Activated CD8-positive, alpha-beta T cell treated with anti-CD3 and anti-CD28 coated beads for 36 hours (primary cell): ENCODE measurements at regions not wholly inside any gene's neighbourhood (a gene's known extent, or its start where the extent isn't known, plus 50 kb on each side); places are given as distances from the start of the nearest gene placed in this dataset.

Experiments used
- ATAC-seq: fragments of 200-7000 bp; cut with Tn5 transposase; one replicate; pipeline ENCODE4 v1.10.0; 2021; ENCODE audit warnings: mild to moderate bottlenecking, moderate library complexity
- CTCF ChIA-PET: fragments of 350-600 bp; sonication (Branson Sonifier 250); formaldehyde crosslinking; loops from one replicate; lab custom pipeline; 2021; ENCODE audit warnings: antibody characterized with exemption; lab: Charles Lee
- POLR2A ChIA-PET: fragments of 350-600 bp; sonication (Branson Sonifier 250); formaldehyde crosslinking; loops from one replicate; lab custom pipeline; 2021; ENCODE audit warnings: antibody characterized with exemption; lab: Charles Lee
- DNase-seq: peaks from one replicate; pipeline ENCODE4 v3.0.0-alpha.2; 2020
- H3K27ac Mint-ChIP-seq: one replicate; pipeline ENCODE4 v1.8.0; 2021; ENCODE audit warnings: mild to moderate bottlenecking, mixed read lengths
- H3K27me3 Mint-ChIP-seq: one replicate; pipeline ENCODE4 v1.8.0; 2021; ENCODE audit warnings: mixed read lengths
- H3K36me3 Mint-ChIP-seq: one replicate; pipeline ENCODE4 v1.8.0; 2021; ENCODE audit warnings: low read depth, mixed read lengths
- H3K4me1 Mint-ChIP-seq: one replicate; pipeline ENCODE4 v1.8.0; 2021; ENCODE audit warnings: low read depth, mixed read lengths
- H3K4me3 Mint-ChIP-seq: one replicate; pipeline ENCODE4 v1.8.0; 2021; ENCODE audit warnings: mild to moderate bottlenecking, moderate library complexity, mixed read lengths
- H3K9me3 Mint-ChIP-seq: one replicate; pipeline ENCODE4 v1.8.0; 2021; ENCODE audit warnings: mixed read lengths
- CTCF ChIP-seq: fragments of 200-600 bp; IDR thresholded peaks from one replicate; pipeline ENCODE4 v1.8.0; 2022; ENCODE audit warnings: antibody characterized with exemption, mild to moderate bottlenecking
- intact Hi-C: fragments of 100-400 bp; cut with micrococcal nuclease; formaldehyde crosslinking; loops from one replicate; pipeline ENCODE4 v1.10.0; 2022

DNA sequence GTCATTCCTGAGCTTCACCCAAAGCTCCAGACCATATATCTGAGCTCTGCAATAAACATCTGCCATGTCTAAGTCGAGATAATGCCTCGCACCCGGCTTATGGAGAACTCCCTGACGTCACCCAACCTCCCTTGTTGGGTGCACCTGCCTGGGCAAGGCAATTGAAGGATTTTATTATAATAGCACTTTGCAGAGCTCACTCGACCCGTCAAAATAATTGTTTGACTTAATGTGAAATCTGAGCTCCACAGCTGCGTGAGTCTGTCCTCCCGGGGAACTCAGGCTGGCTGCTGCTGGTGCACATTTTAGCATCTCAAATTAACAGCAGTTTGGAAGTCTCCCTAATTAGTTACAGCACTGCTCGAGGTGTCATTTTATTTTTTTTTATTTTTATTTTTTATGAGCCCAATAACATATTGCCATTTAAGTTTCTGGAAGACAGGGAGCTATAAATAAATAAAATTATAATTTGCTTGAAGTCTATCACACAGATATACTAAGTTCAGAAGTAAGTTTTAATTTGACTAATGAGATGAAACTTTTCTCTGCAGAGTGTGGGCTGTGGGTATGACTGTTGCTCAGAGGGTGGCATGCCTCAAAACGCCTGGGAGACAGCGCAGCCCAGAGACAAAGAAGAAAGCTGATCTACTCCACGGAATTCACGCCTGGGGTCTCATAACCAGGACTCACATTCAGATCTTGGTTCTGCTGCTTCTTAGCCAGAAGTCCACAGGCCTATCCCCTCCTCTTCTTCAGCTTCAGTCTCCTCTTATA, 401.4 kb upstream of the C16orf82 start:
- TF ChIP-seq CTCF = no peak
- ATAC-seq (peak; percentile 83), DNase-seq (peak; percentile 56)
- intact Hi-C loops = no loop called here
- Mint-ChIP-seq H3K4me1 (peaks cover 31% of the 10 kb centered on the region), H3K27ac (no peak overlapping the region), H3K36me3 (no peaks in the 10 kb centered on the region), H3K27me3 (peaks cover 15% of the 10 kb centered on the region), H3K4me3 (no peak overlapping the region), H3K9me3 (peaks cover 7% of the 10 kb centered on the region)
- POLR2A ChIA-PET = interaction anchor here (1.1 kb wide), 1 partner anchor 11 kb away, joined by 6 read pairs; no protein-coding TSS in a partner anchor
- CTCF ChIA-PET = interaction anchor here (1.2 to 2.1 kb wide), 4 partner anchors 10 to 445 kb away, joined by 3 to 12 read pairs (median 3); no protein-coding TSS in a partner anchor

GRCh38 chr16:26666486-26666885, 400.2 kb upstream of the C16orf82 start:
- peaks cover 9% of the 10 kb centered on the region for H3K9me3 Mint-ChIP-seq
- ChIA-PET POLR2A (no interaction called here), CTCF (interaction anchor here (1.3 to 2.1 kb wide), 2 partner anchors 9 to 21 kb away, joined by 3 to 12 read pairs; no protein-coding TSS in a partner anchor)
- no peak overlapping the region for H3K4me3 Mint-ChIP-seq
- DNase-seq (no peak), ATAC-seq (peak; percentile 41)
- H3K36me3 Mint-ChIP-seq = no peaks in the 10 kb centered on the region
- no peak for TF ChIP-seq CTCF
- intact Hi-C loops = no loop called here
- H3K27me3 Mint-ChIP-seq = peaks cover 15% of the 10 kb centered on the region
- H3K27ac Mint-ChIP-seq = no peak overlapping the region
- peaks cover 35% of the 10 kb centered on the region for H3K4me1 Mint-ChIP-seq

- DNase-seq (no peak), ATAC-seq (no peak)
- Mint-ChIP-seq H3K36me3 (peaks cover 1% of the 10 kb centered on the region), H3K27me3 (peaks cover 11% of the 10 kb centered on the region), H3K4me3 (no peak overlapping the region), H3K9me3 (peaks cover 9% of the 10 kb centered on the region), H3K4me1 (peaks cover 44% of the 10 kb centered on the region), H3K27ac (no peak overlapping the region)
- intact Hi-C loops = no loop called here
- ChIA-PET CTCF (no interaction called here), POLR2A (no interaction called here)
- no peak for TF ChIP-seq CTCF
Measured at GRCh38 chr16:26667307-26667706, 399.4 kb upstream of the C16orf82 start.

GRCh38 chr16:26668026-26668425, 398.7 kb upstream of the C16orf82 start:
- peaks cover 50% of the 10 kb centered on the region for H3K4me1 Mint-ChIP-seq
- peaks cover 11% of the 10 kb centered on the region for H3K9me3 Mint-ChIP-seq
- ChIA-PET CTCF (no interaction called here), POLR2A (no interaction called here)
- DNase-seq (no peak), ATAC-seq (no peak)
- intact Hi-C loops = no loop called here
- peaks cover 11% of the 10 kb centered on the region for H3K27me3 Mint-ChIP-seq
- no peak overlapping the region for H3K27ac Mint-ChIP-seq
- peaks cover 4% of the 10 kb centered on the region for H3K36me3 Mint-ChIP-seq
- TF ChIP-seq CTCF = no peak
- H3K4me3 Mint-ChIP-seq = no peak overlapping the region

DNA sequence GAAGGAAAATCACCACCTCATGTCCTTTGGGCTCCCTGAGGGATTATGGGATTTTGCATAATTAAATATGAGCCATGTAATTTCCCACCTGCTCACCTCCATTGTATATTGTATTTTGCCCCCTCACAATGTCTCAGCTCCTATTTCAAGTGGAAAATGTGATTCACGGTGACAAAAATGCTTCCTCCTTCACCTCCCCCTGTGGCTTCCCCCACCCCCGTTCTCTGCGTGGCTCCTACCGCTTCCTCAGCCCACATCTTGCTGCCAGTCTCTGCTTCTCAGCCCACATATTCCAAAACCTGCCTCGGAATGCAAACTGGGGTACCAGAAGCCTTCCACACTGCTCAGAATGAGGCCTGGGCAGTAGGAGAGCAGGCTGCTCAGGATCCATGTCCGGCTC, 394.5 kb upstream of the C16orf82 start:
- Mint-ChIP-seq H3K9me3 (peaks cover 16% of the 10 kb centered on the region), H3K4me1 (peaks cover 30% of the 10 kb centered on the region), H3K36me3 (peaks cover 4% of the 10 kb centered on the region), H3K27me3 (no peaks in the 10 kb centered on the region), H3K27ac (peak overlapping the region; percentile 88), H3K4me3 (peak overlapping the region; percentile 2)
- TF ChIP-seq CTCF = no peak
- ATAC-seq (peak; percentile 79), DNase-seq (peak; percentile 84)
- POLR2A ChIA-PET = interaction anchor here (0.7 to 1.2 kb wide), 3 partner anchors 66 to 290 kb away, joined by 3 read pairs; no protein-coding TSS in a partner anchor
- CTCF ChIA-PET = interaction anchor here (1.3 kb wide), 1 partner anchor 27 kb away, joined by 6 read pairs; no protein-coding TSS in a partner anchor
- intact Hi-C loops = no loop called here
